PC-9 (cell line): ENCODE measurements at regions not wholly inside any gene's neighbourhood (a gene's known extent, or its start where the extent isn't known, plus 50 kb on each side); places are given as distances from the start of the nearest gene placed in this dataset.

ENCODE experiments used
- BruUV-seq: library from RNA; stranded (reverse); fragments of 400-500 nt; replicated peaks from 2 replicates; lab custom pipeline; 2021; lab: Mats Ljungman, UMichigan
- CTCF ChIA-PET: fragments of 300-600 bp; sonication (Branson Sonifier 250); formaldehyde crosslinking; loops from one replicate; lab custom pipeline; 2022; ENCODE audit warnings: antibody characterized with exemption; lab: Charles Lee
- POLR2A ChIA-PET: fragments of 300-600 bp; sonication (Branson Sonifier 250); formaldehyde crosslinking; loops from one replicate; lab custom pipeline; 2022; ENCODE audit warnings: antibody characterized with exemption; ENCODE audit not compliant: unreplicated experiment; lab: Charles Lee
- DNase-seq, 2 experiments: peaks; one replicate each; pipeline versions ENCODE4 v3.0.0 to v3.0.0-alpha.2; 2015 to 2022; ENCODE audit warnings: mixed read lengths in 1 of 2
- H2AFZ ChIP-seq: fragments of 200-600 bp; sonication (generic); 2 replicates; pipeline ENCODE4 v1.8.1; 2017; ENCODE audit warnings: antibody characterized with exemption
- H3F3A ChIP-seq: fragments of 200-600 bp; sonication (generic); 2 replicates; pipeline ENCODE4 v1.8.1; 2017; ENCODE audit warnings: antibody characterized with exemption, mild to moderate bottlenecking, low read depth; ENCODE audit not compliant: insufficient read depth
- H3K27ac ChIP-seq: fragments of 200-600 bp; sonication (generic); 2 replicates; pipeline ENCODE4 v1.6.1; 2016; ENCODE audit warnings: mixed run types
- H3K27me3 ChIP-seq: fragments of 200-600 bp; sonication (generic); 2 replicates; pipeline ENCODE4 v1.6.1; 2016; ENCODE audit warnings: low read depth, mixed run types; ENCODE audit not compliant: insufficient read depth
- H3K36me3 ChIP-seq: fragments of 200-600 bp; sonication (generic); 2 replicates; pipeline ENCODE4 v1.6.1; 2016; ENCODE audit warnings: low read depth, mixed run types
- H3K4me1 ChIP-seq: fragments of 200-600 bp; sonication (generic); replicated peaks from 2 replicates; pipeline ENCODE4 v1.6.1; 2016; ENCODE audit warnings: mixed run types; ENCODE audit not compliant: insufficient read depth
- H3K4me2 ChIP-seq: fragments of 200-600 bp; sonication (generic); 2 replicates; pipeline ENCODE4 v1.6.1; 2017; ENCODE audit warnings: mixed run types
- H3K4me3 ChIP-seq: fragments of 200-600 bp; sonication (generic); 2 replicates; pipeline ENCODE4 v1.6.1; 2016; ENCODE audit warnings: mixed run types
- H3K79me2 ChIP-seq: fragments of 200-600 bp; sonication (generic); 2 replicates; pipeline ENCODE4 v1.6.1; 2017; ENCODE audit warnings: low read depth, mixed run types
- H3K9me2 ChIP-seq: fragments of 200-600 bp; sonication (generic); 2 replicates; pipeline ENCODE4 v1.8.1; 2017; ENCODE audit warnings: mild to moderate bottlenecking; ENCODE audit not compliant: insufficient read depth
- H3K9me3 ChIP-seq: fragments of 200-600 bp; sonication (generic); 2 replicates; pipeline ENCODE4 v1.8.1; 2016; ENCODE audit warnings: low read depth; ENCODE audit not compliant: insufficient read depth
- H4K20me1 ChIP-seq: fragments of 200-600 bp; sonication (generic); 2 replicates; pipeline ENCODE4 v1.8.1; 2017; ENCODE audit not compliant: insufficient read depth
- CTCF ChIP-seq: fragments of 200-600 bp; sonication (generic); conservative IDR thresholded peaks from 2 replicates; pipeline ENCODE4 v1.6.1; 2017; ENCODE audit warnings: mixed run types, antibody characterized with exemption, mild to moderate bottlenecking, moderate library complexity
- EZH2 ChIP-seq: fragments of 200-600 bp; sonication (generic); IDR thresholded peaks from 2 replicates; pipeline ENCODE4 v1.8.0; 2017; ENCODE audit warnings: antibody characterized with exemption, low read depth
- intact Hi-C: fragments of 100-400 bp; cut with micrococcal nuclease; formaldehyde crosslinking; loops from one replicate; pipeline ENCODE4 v1.10.0; 2022; ENCODE audit not compliant: unreplicated experiment

GRCh38 chr1:181335631-181336030 lies 147.7 kb upstream of the CACNA1E start:
- peaks cover 3% of the 10 kb centered on the region; the same call in 1 of the 2 replicates for H3K9me3 ChIP-seq
- H3K27me3 ChIP-seq: peaks cover 3% of the 10 kb centered on the region
- no peaks in the 10 kb centered on the region for H3F3A ChIP-seq
- no TSS peak for BruUV-seq
- TF ChIP-seq EZH2 (no peak), CTCF (no peak)
- H3K27ac ChIP-seq: no peak overlapping the region
- H3K4me3 ChIP-seq: no peak overlapping the region
- no peaks in the 10 kb centered on the region for H3K9me2 ChIP-seq
- no peaks in the 10 kb centered on the region for H3K4me1 ChIP-seq
- no peak overlapping the region for H2AFZ ChIP-seq
- H3K4me2 ChIP-seq: no peak overlapping the region
- H3K36me3 ChIP-seq: no peaks in the 10 kb centered on the region
- intact Hi-C loops: no loop called here
- ChIA-PET POLR2A (no interaction called here), CTCF (no interaction called here)
- no peaks in the 10 kb centered on the region for H4K20me1 ChIP-seq
- H3K79me2 ChIP-seq: no peaks in the 10 kb centered on the region
- no peak for DNase-seq

GRCh38 chr1:181341026-181341632 lies 142.2 kb upstream of the CACNA1E start:
- POLR2A ChIA-PET: no interaction called here

GRCh38 chr1:181344091-181344490 lies 139.2 kb upstream of the CACNA1E start:
- BruUV-seq: no TSS peak

More at GRCh38 chr1:181341026-181341632, 142.2 kb upstream of the CACNA1E start:
- H3K4me3 ChIP-seq: no peak overlapping the region
- peaks cover 49% of the 10 kb centered on the region for H3K27me3 ChIP-seq
- CTCF ChIA-PET: no interaction called here
- H3K9me3 ChIP-seq: peaks cover 3% of the 10 kb centered on the region; the same call in 1 of the 2 replicates
- no peak overlapping the region for H3K27ac ChIP-seq
- H3K79me2 ChIP-seq: no peaks in the 10 kb centered on the region
- no peak overlapping the region for H2AFZ ChIP-seq
- TF ChIP-seq EZH2 (no peak), CTCF (no peak)
- BruUV-seq: no TSS peak
- H4K20me1 ChIP-seq: no peaks in the 10 kb centered on the region
- intact Hi-C loops: no loop called here
- no peaks in the 10 kb centered on the region for H3K36me3 ChIP-seq
- H3K4me2 ChIP-seq: no peak overlapping the region
- H3K9me2 ChIP-seq: no peaks in the 10 kb centered on the region
- H3K4me1 ChIP-seq: no peaks in the 10 kb centered on the region
- H3F3A ChIP-seq: no peaks in the 10 kb centered on the region
- DNase-seq: no peak

More at GRCh38 chr1:181344091-181344490, 139.2 kb upstream of the CACNA1E start:
- H3K4me1 ChIP-seq: no peaks in the 10 kb centered on the region
- ChIA-PET CTCF (no interaction called here), POLR2A (no interaction called here)
- H4K20me1 ChIP-seq: no peaks in the 10 kb centered on the region
- no peak overlapping the region for H3K4me3 ChIP-seq
- H3K79me2 ChIP-seq: no peaks in the 10 kb centered on the region
- H3F3A ChIP-seq: no peaks in the 10 kb centered on the region
- no peaks in the 10 kb centered on the region for H3K36me3 ChIP-seq
- no peak for DNase-seq
- no peak for TF ChIP-seq CTCF
- TF ChIP-seq EZH2: no peak
- no peak overlapping the region for H3K4me2 ChIP-seq
- H2AFZ ChIP-seq: no peak overlapping the region
- H3K9me3 ChIP-seq: no peaks in the 10 kb centered on the region
- H3K27me3 ChIP-seq: peaks cover 74% of the 10 kb centered on the region
- H3K9me2 ChIP-seq: no peaks in the 10 kb centered on the region
- intact Hi-C loops: no loop called here
- H3K27ac ChIP-seq: no peak overlapping the region
